ENCODE measurements at regions not wholly inside any gene's neighbourhood (a gene's known extent, or its start where the extent isn't known, plus 50 kb on each side); places are given as distances from the start of the nearest gene placed in this dataset.

DNA sequence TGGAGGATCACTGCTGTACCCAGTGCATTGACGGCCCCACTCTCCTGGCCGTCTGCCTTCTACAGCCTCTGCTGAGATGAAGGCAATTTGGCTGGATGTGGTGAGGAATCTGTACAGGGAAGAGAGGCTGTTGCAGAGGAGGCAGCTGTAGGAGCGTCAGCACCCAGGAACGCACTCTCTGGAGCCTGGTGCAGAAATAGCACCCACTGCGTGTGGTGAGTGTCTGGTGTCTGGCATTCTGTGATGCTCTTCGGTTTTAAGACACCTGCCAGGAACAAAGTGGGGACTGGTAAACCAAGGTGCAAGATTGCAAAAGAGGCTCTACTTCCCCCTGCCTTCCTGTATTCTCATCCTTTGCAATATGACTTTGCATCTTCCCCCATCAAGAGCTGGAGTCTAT is 187.5 kb upstream of the SDK2 start:
- Mint-ChIP-seq H3K4me1 (peaks cover 2% of the 10 kb centered on the region), H3K27ac (no peak overlapping the region), H3K27me3 (ENCODE audit: low read depth) (peaks cover 84% of the 10 kb centered on the region), H3K9me3 (peaks cover 1% of the 10 kb centered on the region), H3K4me3 (no peak overlapping the region), H3K36me3 (no peaks in the 10 kb centered on the region)
- TF ChIP-seq, protein P1, sequence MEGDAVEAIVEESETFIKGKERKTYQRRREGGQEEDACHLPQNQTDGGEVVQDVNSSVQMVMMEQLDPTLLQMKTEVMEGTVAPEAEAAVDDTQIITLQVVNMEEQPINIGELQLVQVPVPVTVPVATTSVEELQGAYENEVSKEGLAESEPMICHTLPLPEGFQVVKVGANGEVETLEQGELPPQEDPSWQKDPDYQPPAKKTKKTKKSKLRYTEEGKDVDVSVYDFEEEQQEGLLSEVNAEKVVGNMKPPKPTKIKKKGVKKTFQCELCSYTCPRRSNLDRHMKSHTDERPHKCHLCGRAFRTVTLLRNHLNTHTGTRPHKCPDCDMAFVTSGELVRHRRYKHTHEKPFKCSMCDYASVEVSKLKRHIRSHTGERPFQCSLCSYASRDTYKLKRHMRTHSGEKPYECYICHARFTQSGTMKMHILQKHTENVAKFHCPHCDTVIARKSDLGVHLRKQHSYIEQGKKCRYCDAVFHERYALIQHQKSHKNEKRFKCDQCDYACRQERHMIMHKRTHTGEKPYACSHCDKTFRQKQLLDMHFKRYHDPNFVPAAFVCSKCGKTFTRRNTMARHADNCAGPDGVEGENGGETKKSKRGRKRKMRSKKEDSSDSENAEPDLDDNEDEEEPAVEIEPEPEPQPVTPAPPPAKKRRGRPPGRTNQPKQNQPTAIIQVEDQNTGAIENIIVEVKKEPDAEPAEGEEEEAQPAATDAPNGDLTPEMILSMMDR (IDR thresholded peaks at IDR 0.05; ENCODE audit: unreplicated experiment) = no peak
- DNase-seq (ENCODE audit: low spot score in 2 of 2, unreplicated experiment in 2 of 2) = no peak

- Mint-ChIP-seq H3K9me3 (peaks cover 6% of the 10 kb centered on the region), H3K36me3 (no peaks in the 10 kb centered on the region), H3K4me3 (no peak overlapping the region), H3K27me3 (ENCODE audit: low read depth) (peaks cover 85% of the 10 kb centered on the region), H3K27ac (no peak overlapping the region), H3K4me1 (no peaks in the 10 kb centered on the region)
- no peak for DNase-seq (ENCODE audit: low spot score in 2 of 2, unreplicated experiment in 2 of 2)
- TF ChIP-seq, protein P1 (IDR thresholded peaks at IDR 0.05; ENCODE audit: unreplicated experiment) = no peak
Observed at GRCh38 chr17:73833775-73834488, 189.7 kb upstream of the SDK2 start.

GRCh38 chr17:73834684-73835343 is 190.6 kb upstream of the SDK2 start:
- no peak for DNase-seq (ENCODE audit: low spot score in 2 of 2, unreplicated experiment in 2 of 2)
- Mint-ChIP-seq H3K27ac (no peak overlapping the region), H3K36me3 (no peaks in the 10 kb centered on the region), H3K9me3 (peaks cover 6% of the 10 kb centered on the region), H3K4me3 (no peak overlapping the region), H3K27me3 (ENCODE audit: low read depth) (peaks cover 85% of the 10 kb centered on the region), H3K4me1 (no peaks in the 10 kb centered on the region)
- TF ChIP-seq, protein P1 (IDR thresholded peaks at IDR 0.05; ENCODE audit: unreplicated experiment) = no peak

GRCh38 chr17:73835605-73836004 is 191.4 kb upstream of the SDK2 start:
- peaks cover 87% of the 10 kb centered on the region for H3K27me3 Mint-ChIP-seq (ENCODE audit: low read depth)
- H3K9me3 Mint-ChIP-seq = peaks cover 6% of the 10 kb centered on the region
- H3K36me3 Mint-ChIP-seq = no peaks in the 10 kb centered on the region
- H3K4me1 Mint-ChIP-seq = no peaks in the 10 kb centered on the region
- H3K4me3 Mint-ChIP-seq = no peak overlapping the region
- TF ChIP-seq, protein P1 (IDR thresholded peaks at IDR 0.05; ENCODE audit: unreplicated experiment) = no peak
- DNase-seq (ENCODE audit: low spot score in 2 of 2, unreplicated experiment in 2 of 2) = no peak
- H3K27ac Mint-ChIP-seq = no peak overlapping the region

DNA sequence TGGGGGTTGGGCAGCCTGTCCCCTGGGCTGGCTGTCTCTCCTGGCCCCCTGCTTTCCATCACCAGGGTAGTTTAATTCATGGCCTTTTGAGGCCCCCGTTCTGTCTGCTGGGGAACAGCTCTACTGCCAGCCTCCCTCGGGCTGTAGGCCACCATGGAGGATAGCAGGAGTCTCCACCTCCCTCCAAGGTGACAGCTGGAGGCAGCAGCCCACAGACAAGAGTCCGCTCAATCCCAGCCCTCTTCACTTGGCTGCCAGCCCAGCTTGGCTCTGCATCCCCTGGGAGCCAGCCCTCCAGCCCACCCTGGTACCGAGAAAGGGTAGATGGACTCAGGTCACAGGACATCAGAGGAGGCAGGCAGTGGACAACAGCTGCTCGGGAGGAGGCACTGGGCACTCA is 194.6 kb upstream of the SDK2 start:
- no peaks in the 10 kb centered on the region for H3K36me3 Mint-ChIP-seq
- TF ChIP-seq, protein P1 (IDR thresholded peaks at IDR 0.05; ENCODE audit: unreplicated experiment) = no peak
- no peak overlapping the region for H3K27ac Mint-ChIP-seq
- H3K4me1 Mint-ChIP-seq = no peaks in the 10 kb centered on the region
- peaks cover 87% of the 10 kb centered on the region for H3K27me3 Mint-ChIP-seq (ENCODE audit: low read depth)
- H3K4me3 Mint-ChIP-seq = no peak overlapping the region
- DNase-seq (ENCODE audit: low spot score in 2 of 2, unreplicated experiment in 2 of 2) = no peak
- H3K9me3 Mint-ChIP-seq = peaks cover 6% of the 10 kb centered on the region
